Omental fat pad (tissue), 3 donors: ENCODE measurements at regions not wholly inside any gene's neighbourhood (a gene's known extent, or its start where the extent isn't known, plus 50 kb on each side); places are given as distances from the start of the nearest gene placed in this dataset.

Experiments
- ATAC-seq: fragments of 150-250 bp; one replicate; pipeline ENCODE4 v1.9.1; 2016; ENCODE audit warnings: mild to moderate bottlenecking, moderate library complexity; ENCODE audit not compliant: low FRiP score
- DNase-seq: peaks from one replicate; pipeline ENCODE4 v3.0.0-alpha.2; 2019; ENCODE audit warnings: low spot score
- CTCF ChIP-seq, 3 donors: fragments of 450-650 bp; IDR thresholded peaks; one replicate each; pipeline ENCODE4 v1.5.1; 2016 to 2017; ENCODE audit warnings: antibody characterized with exemption in 3 of 3, mild to moderate bottlenecking in 3 of 3, moderate library complexity in 2 of 3

- no peak for TF ChIP-seq CTCF (IDR thresholded peaks at IDR 0.05)
- ATAC-seq (no peak), DNase-seq (no peak)
Measured at GRCh38 chr21:32842146-32842545, 70.6 kb upstream of the PAXBP1 start.

GRCh38 chr21:32843561-32843960, 72.0 kb upstream of the PAXBP1 start:
- DNase-seq (no peak), ATAC-seq (no peak)
- TF ChIP-seq CTCF (IDR thresholded peaks at IDR 0.05), result no peak

GRCh38 chr21:32844076-32844475, 72.5 kb upstream of the PAXBP1 start:
- DNase-seq, result no peak
- no peak for TF ChIP-seq CTCF (IDR thresholded peaks at IDR 0.05)
- ATAC-seq, result no peak

GRCh38 chr21:32844653-32845436, 73.3 kb upstream of the PAXBP1 start:
- TF ChIP-seq CTCF (IDR thresholded peaks at IDR 0.05), result no peak
- DNase-seq (no peak), ATAC-seq (no peak)

GRCh38 chr21:32858628-32859027, 87.1 kb upstream of the PAXBP1 start:
- no peak for TF ChIP-seq CTCF (IDR thresholded peaks at IDR 0.05)
- no peak for DNase-seq
- no peak for ATAC-seq

- TF ChIP-seq CTCF (IDR thresholded peaks at IDR 0.05), result no peak
- DNase-seq (no peak), ATAC-seq (no peak)
Measured at GRCh38 chr21:32860399-32860798, 88.8 kb upstream of the PAXBP1 start.

- DNase-seq (no peak), ATAC-seq (no peak)
- no peak for TF ChIP-seq CTCF (IDR thresholded peaks at IDR 0.05)
Measured at GRCh38 chr21:32861866-32862265, 90.3 kb upstream of the PAXBP1 start.
